ENCODE measurements at regions not wholly inside any gene's neighbourhood (a gene's known extent, or its start where the extent isn't known, plus 50 kb on each side); places are given as distances from the start of the nearest gene placed in this dataset.

GRCh38 chr19:32032561-32032960, 312.8 kb upstream of the ZNF507 start:
- no peak for TF ChIP-seq SIN3A (conservative IDR thresholded peaks at IDR 0.05 in 1 of 2, IDR thresholded peaks at IDR 0.05 in 1 of 2; ENCODE audit: low read depth in 1 of 2, low read length in 2 of 2)
- TF ChIP-seq TCF12 (IDR thresholded peaks at IDR 0.05; ENCODE audit: low read depth, low read length), result no peak
- no peak for TF ChIP-seq CTCF (IDR thresholded peaks at IDR 0.05; ENCODE audit: control extremely low read depth in 1 of 3, insufficient read depth in 1 of 3, low read depth in 1 of 3, low read length in 3 of 3)
- no peak for TF ChIP-seq POU5F1 (IDR thresholded peaks at IDR 0.05; ENCODE audit: low read depth, low read length)
- TF ChIP-seq POLR2A (IDR thresholded peaks at IDR 0.05; ENCODE audit: control extremely low read depth in 1 of 2, low read depth in 2 of 2, low read length in 2 of 2), result no peak
- no peak for TF ChIP-seq EP300 (IDR thresholded peaks at IDR 0.05; ENCODE audit: borderline replicate concordance in 1 of 2, low read depth in 2 of 2, low read length in 2 of 2)
- no peak for TF ChIP-seq BRCA1 (IDR thresholded peaks at IDR 0.05; ENCODE audit: low read depth, low read length)
- no peak for TF ChIP-seq ZNF274 (IDR thresholded peaks at IDR 0.05; ENCODE audit: borderline replicate concordance, extremely low read depth, low read length)
